NCI-H146 (cell line): ENCODE measurements at regions not wholly inside any gene's neighbourhood (a gene's known extent, or its start where the extent isn't known, plus 50 kb on each side); places are given as distances from the start of the nearest gene placed in this dataset.
A peak's percentile ranks its signal among the peaks of the same experiment; 100 is the strongest.
"Not testable (repeated sequence)": the region's sequence is repeated elsewhere in the genome, so short reads cannot be mapped to it uniquely, and the experiment has no call there.

ENCODE experiments used
- DNase-seq: peaks from one replicate; lab custom pipeline; 2025; lab: John Stamatoyannopoulos, UW

DNA sequence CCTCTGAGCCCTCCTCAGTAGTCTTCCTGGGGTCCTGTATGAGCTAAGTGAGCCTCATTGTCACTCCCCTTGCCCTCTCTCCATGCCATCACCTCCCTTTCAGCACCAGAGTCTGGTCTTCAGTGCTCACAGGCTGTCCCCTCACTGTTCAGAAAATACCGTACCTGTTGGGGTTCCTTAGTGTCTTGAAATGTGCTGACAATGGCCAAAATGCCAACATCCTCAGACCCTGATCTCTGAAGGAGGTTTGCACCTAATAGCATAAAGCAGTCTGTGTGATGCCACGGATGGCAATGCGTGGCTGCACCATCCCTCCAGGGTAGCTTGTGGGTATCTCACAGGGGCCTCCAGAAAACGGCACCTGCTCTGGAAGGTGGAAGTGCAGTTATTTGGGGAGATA, 301.0 kb upstream of the TLE3 start:
- DNase-seq: no peak

DNA sequence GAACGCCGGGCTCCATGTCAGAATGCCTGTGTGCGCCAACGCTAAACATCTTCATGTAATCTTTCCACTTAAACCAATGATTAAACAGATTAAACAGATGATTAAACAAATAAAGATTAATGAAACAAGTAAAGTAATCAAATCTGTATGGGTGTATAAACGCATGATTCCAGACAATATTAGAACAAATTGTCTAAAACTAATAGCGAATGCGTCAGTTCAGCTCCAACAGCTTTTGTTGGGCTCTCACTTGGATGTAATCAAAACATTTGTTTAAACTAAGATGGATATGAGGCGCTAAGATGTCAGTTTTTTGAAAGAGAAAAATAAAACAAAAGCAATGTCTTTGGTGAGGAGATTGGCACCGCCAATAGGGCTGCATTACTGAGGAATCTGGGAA, 299.1 kb upstream of the TLE3 start:
- DNase-seq: no peak

DNA sequence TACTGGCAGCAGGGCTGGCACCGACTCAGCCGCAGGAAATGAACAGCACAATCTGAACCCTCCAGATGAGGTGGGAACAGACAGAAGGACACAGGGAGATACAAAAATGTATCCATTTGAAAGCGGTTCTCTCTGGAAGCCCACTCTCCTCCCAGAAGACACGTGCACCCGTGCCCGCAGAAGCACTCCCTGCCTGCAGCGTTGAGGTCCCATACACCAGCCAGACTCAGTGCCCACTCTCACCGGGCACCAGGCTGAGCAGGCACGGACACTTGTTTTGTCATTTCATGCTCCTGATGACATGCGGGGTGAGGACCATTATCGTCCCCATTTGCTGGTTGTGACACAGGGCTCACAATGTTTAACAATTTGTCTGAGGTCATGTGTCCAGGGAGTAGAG, 297.4 kb upstream of the TLE3 start:
- no peak for DNase-seq

DNA sequence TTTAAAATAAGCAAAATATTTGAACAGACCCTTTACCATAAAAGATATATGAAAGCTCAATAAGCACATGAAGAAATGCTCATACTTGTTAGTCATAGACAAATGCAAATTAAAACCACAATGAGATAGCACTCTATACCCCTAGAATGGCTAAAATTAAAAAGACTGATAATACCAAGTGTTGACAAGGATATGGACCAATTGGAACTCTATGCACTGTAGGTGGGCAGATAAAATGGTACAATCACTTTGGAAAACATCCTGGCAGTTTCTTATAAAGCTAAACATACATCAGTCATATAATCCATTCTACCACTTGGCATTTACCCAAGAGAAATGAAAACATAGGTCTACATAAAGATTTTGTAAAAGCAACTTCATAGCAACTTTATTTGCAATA, 293.0 kb upstream of the TLE3 start:
- DNase-seq: no peak

DNA sequence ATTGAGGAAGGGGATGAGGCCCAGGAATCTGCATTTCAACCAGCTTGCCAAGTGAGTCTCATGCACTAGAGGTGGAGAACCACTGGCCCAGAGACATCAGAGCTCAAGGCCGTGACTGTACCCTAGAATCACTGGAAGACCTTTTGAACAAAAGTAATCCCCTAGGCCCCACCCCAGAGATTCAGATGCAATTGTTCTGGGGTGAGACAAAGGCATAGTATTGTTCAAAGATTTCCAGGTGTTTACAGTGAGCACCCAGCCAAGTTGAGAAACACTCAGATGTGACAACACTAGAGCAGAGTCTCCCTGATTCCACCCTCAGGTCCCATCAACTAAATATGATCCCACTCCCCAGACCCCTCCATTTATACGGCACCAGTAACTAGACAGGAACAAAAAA, 290.3 kb upstream of the TLE3 start:
- no peak for DNase-seq

DNA sequence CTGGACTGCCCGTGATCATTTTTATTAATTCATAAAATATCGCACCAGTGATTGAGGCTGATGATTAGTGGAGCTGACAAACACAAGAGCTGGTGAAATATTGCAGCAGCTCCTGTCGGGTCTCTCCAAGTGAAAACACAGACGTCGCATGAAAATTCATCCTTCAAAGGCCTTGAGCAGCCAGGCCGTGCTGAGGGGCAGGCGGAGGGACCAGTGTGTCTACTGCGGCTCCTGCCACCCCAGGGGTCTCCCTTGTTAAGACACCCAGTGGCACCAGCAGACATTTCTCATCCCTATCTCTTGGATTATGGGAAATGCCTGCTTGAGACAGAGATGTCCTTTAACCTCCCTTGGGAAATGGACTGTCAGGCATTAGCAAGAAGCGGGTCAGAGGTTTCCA, 289.4 kb upstream of the TLE3 start:
- DNase-seq: no peak

DNA sequence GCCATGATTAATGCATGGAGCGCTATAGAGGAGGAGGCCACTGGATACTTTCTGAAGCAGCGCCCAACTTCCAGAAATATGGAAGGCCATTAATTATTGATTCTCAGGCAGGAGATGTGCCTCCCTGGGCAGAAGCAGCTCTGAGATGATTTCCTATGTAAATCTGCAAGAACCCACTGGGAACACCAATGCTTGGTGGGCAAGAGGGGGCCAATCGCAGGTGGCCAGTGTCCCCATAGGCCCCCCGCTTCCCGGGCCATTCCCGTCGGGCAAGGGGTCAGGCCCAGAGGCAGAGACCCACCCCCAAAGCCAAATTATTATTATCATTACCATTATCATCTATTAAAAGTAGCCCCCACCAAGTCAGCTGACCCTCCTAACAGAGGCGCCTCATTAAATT, 288.0 kb upstream of the TLE3 start:
- DNase-seq: no peak

DNA sequence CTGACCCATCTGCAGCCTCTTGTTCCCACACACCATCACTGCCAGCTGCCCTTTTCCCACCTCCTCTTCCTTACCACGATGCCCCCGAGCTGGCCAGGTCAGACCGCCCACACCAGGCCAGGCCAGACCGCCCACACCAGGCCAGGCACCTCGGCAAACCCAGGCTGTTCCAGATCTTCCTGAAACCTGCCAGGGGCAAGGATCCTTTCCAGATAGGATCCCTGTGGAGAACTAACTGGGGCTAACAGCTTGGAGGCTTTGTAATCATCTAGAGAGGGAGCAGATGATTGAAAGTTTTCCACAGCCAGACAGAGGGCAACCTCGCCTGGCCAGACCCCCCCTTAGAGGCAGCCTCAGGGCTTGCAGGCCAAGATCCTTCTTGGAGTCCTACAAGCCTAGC, 287.3 kb upstream of the TLE3 start:
- DNase-seq: no peak

DNA sequence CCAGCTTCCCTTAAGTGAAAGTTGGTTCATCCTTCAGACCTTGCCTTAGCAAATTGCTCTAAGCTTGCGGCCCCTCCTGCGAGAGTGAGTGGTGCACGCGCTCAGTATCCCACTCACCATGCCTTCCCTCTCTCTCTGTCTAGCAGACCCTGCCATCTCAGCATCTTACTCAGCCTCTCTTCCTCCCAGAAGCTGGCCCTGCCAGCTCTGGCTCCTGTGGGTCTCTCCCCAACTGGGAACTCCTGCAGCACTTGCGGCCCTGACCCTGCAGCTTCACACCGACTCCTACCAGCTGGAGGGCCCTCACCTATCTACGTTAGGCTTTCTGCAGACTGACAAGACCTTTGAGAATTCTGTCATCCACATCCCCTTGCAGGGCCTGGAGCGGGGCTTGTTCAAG, 286.1 kb upstream of the TLE3 start:
- no peak for DNase-seq

DNA sequence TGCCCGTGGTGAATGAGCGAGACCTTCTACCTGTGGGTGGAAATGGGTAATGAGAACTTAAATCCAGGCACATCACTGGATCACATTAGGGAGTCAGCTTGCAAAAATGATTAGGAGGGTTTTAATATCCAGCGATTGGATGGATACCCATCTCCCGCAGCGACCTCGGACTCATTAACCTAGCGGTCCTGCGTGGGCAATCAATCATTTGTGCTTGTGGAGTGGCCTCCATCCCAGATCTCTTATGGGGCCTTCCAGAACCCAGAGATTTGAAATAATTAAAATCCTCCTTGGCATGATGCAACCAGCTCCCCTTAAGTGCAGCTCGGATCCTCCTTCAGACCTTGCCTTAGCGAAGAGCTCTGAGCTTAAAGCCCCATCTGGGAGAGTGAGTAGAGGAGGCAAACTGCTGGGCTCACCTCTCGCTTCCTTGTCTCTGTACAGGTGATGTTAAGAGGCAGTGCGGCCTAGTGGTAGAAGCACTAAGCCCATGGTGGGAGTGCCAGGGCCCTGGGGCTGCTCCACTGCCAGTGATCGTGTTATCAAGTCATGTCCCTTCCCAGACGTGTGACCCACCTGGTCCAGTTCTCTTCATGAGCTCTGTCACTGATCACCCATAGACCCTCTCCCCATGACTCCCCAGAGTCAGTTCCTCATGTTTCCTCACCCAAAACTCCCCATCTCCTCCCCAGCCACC, 285.2 kb upstream of the TLE3 start:
- no peak for DNase-seq

DNA sequence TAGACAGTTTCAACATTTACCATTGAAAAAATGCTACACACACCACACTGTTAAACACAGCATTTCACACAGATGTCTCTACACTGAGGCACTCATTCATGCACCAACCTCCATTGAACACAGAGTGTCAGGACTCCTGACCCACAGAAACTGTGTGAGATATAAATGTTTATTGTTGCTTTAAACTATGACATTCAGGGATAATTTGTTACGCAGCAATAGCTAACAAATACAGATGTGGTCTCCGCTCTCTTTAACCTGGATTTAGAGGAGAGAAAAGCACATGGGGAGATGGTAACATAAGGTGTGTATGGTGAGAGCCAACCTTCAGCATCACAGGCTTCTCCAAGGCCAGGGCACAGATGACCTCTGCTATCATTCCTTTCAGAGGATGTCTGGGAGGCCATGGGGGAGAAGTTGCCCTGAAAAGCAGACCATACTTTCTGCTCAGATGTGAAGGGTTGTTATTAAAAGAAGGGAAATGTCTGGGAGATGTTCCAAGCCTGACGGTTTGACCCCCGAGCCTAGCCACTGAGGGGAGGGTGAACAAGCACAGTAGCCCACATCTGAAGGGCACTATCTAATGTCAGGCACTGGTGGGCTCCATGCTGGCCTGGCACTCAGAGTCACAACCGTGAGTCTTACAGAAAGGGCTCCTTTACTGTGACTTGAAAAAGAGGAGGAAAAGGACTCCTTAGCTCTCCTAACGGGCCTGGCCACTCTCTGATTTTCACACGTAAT, 284.5 kb upstream of the TLE3 start:
- no peak for DNase-seq

DNA sequence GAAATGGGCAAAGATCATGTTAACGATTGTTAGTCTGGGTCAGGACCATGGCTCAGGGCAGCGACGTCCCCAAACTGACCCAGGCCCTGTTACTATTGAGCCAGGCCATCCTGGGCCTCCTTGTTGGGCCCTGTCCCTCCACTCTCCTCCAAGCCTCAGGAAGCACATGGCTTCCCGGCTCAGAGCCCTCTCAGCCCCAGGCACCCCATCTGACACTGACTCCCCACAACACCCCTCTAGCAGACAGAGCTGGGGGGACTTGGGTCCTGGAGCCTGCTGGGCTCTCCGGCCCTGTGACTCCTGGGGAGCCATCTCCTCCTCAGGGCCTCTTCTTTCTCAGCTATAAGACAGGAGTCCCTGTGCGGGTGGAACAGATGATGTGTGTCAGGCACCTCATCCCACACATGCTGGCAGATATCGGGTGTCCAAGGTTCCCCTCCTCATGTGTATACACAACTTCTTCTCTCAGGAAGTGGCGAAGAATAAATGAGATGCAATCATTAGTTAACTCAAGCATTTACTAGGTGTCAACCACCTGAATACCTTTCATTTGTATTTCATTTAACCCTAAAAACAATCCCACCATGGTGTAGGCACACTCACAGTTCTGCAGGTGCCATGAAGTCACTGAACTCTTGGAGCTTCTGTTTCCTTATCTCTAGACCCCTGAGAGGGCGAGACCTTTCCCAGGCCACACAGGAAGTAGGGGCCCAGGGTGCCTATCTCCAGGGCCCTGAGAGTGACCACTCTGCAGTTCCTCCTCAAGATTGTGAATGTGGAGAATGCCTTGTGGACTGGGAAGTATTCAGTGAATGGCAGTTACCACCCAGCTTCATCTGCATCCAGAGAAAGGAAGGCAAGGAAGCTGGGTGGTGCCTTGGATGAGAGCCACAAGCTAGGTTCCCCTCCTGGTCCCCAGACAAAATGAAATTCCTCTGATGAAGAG, 282.5 kb upstream of the TLE3 start:
- DNase-seq: no peak

DNA sequence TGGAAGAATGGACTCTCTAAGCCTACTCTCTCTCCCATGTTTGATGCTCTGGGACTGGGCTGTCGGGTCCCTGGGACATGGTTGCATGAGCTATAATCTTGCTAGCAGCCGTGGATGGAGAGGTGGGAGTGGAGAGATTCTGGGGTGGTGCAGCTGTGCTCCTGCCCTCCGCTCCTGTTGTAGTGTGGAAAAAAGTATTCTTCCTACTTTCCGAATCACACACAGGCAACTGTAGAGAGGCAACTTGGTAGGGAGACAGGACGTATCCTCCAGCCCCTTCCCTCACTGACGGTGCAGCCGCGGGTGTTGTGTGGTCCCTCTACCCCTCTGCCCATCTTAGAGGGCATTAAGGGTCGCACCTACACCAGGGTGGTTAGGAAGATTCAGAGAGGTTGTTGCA, 281.4 kb upstream of the TLE3 start:
- no peak for DNase-seq

DNA sequence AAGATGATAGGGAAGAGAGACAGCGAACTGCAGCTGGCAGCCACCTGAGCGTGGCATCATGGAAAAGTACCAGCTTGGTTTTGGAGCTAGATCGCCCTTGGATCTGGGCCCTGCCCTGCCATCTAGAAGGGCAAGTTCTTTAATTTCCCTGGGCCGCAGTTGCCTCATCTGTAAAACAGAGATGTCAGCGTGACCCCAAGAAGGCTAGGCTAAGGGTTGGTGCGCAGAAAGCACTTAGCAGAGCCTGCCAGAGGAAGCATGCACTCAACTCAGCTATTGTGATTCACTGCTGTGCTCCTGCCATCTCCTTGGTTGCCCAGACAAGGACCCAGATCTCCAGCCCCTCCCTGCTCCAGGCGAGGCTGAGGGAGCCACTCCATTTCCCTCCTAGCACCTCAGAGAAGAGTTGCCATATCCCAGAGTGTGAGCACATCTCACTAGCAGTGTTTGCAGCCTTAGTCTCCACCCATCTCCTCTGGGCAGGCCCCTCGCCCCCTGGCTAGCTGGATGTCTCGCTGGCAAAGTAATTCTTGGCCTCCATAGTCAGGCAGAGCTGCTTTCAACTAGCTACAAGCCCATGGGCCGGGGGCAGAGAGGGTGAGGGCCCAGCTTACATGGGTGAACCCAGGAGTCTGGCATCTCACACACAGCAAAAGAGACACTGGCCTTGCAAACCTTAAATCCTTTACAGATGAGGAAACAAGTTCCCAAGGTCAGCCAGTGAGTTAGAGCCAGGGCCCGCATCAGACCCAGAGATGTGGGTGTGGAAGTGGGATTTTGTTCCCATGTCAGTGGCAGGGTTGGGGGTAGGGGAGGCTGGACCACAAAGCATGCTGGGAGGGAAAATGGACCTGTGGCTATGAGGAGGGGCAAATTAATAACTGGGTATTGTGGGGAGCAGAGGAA, 280.7 kb upstream of the TLE3 start:
- DNase-seq: no peak

DNA sequence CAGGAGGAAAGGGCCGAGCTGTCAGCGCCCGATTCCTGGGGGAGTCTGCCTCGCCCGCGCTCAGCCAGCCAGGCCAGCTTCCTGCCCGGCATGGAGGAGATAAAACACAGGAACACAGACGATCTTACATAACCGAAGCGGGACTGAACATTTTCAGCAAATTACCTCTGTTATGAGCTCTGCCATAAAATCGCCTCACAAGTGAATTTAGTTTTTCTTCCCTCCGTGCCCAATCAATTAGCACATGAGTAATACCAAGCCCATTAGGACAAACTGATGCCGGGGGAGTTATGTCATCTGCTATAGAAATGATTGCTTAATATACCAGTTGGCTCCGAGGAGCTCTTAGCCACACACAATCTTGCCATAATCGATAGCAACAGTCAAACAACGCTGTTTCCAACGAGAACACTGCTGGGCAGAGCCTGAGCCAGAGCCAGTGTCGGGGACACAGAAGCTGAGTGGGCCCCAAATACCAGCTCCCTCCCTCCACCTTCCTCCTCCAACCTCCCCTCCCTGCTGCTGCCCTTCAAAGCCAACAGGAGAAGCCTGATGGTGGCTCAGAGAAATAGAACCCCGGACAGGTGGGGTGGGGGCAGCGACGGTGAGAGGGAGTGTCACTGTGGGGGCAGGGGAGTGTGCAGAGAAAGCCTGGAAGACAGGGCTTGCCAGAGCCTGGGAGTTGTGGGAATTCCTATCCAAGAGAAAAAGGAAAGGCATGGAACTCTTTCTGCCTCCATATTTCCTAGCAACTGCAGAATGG, 279.4 kb upstream of the TLE3 start:
- peak; percentile 19 for DNase-seq

DNA sequence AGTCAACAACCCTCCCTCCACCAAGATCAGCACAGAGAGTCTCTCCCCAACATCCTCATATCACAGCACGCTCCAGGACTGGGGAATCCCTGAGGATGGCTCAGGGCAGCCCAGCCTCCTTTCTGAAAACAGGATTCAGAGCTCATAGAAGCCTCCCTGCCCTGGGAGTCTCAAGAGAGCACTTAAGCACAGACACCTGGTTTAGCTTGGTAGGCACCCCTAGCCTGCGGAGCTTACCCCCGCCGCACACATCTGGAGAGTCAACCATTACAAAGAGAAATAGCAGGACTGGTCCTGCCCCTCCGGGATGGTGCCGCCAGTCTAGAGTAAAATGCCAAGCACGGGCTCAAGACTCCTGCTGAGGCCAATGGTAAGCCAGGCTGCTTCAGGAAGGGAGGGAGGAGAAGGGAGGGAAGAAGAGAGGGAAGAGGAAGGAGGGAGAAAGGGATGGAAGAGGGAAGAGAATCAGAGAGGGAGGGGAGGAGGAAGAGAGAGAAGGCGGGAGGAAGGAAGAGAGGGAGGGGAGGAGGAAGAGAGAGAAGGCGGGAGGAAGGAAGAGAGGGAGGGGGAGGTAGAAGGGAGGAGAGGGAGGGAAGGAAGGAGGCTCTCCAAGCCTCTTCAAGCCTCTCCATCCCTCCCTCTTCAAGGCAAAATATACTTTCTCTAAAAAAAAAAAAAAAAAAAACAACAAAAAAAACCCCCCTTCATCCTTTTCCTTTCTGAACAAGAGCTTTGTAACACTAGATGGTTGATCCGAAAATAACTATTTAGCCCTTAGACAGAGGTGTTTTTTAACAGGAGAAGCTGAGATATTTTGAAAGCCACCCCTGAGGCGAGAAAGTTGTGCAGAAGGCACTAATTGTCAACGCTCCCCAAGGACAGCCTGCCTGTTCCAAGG, 278.6 kb upstream of the TLE3 start:
- no peak for DNase-seq

DNA sequence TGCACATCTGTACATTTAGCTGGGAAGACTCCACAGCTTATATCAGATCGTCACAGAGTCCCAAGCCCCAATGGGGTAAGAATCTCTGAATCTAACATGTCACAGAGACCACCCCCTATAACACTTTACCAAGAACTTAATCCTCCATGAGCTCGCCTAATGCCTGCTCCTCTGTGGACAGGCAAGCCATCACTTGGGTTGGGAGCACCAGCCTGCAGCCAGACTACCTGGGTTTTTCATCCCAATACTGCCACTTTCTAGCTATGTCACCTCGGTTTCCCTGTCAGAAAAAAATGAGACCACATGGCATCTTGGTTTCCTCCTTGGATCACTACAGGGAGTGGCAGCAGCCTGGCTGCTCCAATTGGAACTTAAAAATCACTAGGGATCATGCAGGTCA, 277.9 kb upstream of the TLE3 start:
- DNase-seq: no peak

DNA sequence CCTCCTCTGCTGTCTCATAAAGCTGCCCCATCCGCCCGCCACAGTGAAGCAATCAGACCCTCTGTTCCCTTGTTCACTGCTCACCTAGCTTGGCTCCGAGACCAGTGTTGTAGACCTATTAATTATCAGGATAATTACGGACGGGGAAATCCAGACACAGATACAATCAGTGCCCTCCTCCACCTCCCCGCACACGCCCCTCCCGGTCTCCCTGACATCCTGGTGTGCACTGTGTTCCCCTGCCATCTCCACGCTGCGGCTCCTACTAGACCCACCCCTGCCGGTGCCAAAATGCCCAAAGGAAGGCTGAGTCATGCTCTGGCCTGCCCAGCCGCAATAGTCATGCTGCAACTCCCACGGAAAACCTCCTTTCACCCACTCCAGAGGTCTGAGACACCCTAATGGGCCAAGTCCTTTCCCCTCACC, 277.3 kb upstream of the TLE3 start:
- DNase-seq: peak; percentile 68

DNA sequence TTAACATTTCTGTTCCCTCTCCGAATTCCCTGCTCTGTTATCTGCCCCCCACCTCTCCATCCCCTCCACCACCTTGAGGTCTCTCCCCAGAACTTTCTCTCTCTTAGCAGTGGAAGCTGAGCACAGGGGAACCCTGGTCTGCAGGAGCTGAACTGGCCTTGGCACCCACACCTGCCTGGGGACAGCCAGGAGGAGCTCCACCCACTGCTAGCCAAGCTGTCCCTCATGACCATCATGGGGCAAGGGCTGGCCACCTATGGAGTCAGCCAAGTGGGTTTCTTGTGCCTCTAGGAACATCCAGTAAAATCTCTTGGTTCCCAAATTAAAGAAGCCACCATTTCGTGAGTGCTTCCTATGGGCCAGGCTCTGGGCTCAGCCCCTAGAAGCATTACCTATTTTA, 276.4 kb upstream of the TLE3 start:
- DNase-seq: no peak

DNA sequence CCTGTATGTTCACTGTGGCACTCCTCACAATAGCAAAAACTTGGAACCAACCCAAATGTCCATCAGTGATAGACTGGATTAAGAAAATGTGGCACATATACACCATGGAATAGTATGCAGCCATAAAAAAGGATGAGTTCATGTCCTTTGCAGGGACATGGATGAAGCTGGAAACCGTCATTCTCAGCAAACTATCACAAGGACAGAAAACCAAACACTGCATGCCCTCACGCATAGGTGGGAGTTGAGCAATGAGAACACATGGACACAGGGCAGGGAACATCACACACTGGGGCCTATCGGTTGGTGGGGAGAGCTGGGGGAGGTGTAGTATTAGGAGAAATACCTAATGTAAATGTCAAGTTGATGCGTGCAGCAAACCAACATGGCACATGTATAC, 275.7 kb upstream of the TLE3 start:
- not testable (repeated sequence) for DNase-seq
